ENCODE measurements at regions not wholly inside any gene's neighbourhood (a gene's known extent, or its start where the extent isn't known, plus 50 kb on each side); places are given as distances from the start of the nearest gene placed in this dataset.

GRCh38 chr7:52719677-52720076, 315.8 kb upstream of the POM121L12 start:
- no peak for TF ChIP-seq CTCF (IDR thresholded peaks at IDR 0.05; ENCODE audit: insufficient read depth, low read depth, low read length)
- TF ChIP-seq EZH2 (IDR thresholded peaks at IDR 0.05; ENCODE audit: insufficient read depth, low read length) = no peak

Data from astrocyte (in vitro differentiated cells and primary cell).